ENCODE measurements at regions not wholly inside any gene's neighbourhood (a gene's known extent, or its start where the extent isn't known, plus 50 kb on each side); places are given as distances from the start of the nearest gene placed in this dataset.

- POLR2A ChIA-PET: no interaction called here
- CTCF ChIA-PET: interaction anchor here (1.0 to 2.0 kb wide), 3 partner anchors 13 to 49 kb away, joined by 3 to 5 read pairs (median 4); no protein-coding TSS in a partner anchor
- no peak for DNase-seq (ENCODE audit: low read depth, low spot score)
- no peak for TF ChIP-seq CTCF (IDR thresholded peaks at IDR 0.05; ENCODE audit: insufficient read depth, low read length, missing control alignments)
- H3K4me3 ChIP-seq (ENCODE audit: low read depth, low read length): no peak overlapping the region
Measured at GRCh38 chr14:22118899-22119477, 445.4 kb upstream of the OR4E1 start.

- no peak for TF ChIP-seq CTCF (IDR thresholded peaks at IDR 0.05; ENCODE audit: insufficient read depth, low read length, missing control alignments)
- POLR2A ChIA-PET: no interaction called here
- DNase-seq (ENCODE audit: low read depth, low spot score): no peak
- CTCF ChIA-PET: interaction anchor here (1.4 kb wide), 1 partner anchor 49 kb away, joined by 3 read pairs; no protein-coding TSS in a partner anchor
- no peak overlapping the region for H3K4me3 ChIP-seq (ENCODE audit: low read depth, low read length)
Measured at GRCh38 chr14:22113401-22113800, 439.8 kb upstream of the OR4E1 start.

- peak; percentile 19 for TF ChIP-seq CTCF (IDR thresholded peaks at IDR 0.05; ENCODE audit: insufficient read depth, low read length, missing control alignments)
- no peak overlapping the region for H3K4me3 ChIP-seq (ENCODE audit: low read depth, low read length)
- POLR2A ChIA-PET: no interaction called here
- no peak for DNase-seq (ENCODE audit: low read depth, low spot score)
- CTCF ChIA-PET: interaction anchor here (0.7 to 1.5 kb wide), 4 partner anchors 9 to 31 kb away, joined by 3 to 7 read pairs (median 4); no protein-coding TSS in a partner anchor
Measured at GRCh38 chr14:22112004-22112403, 438.4 kb upstream of the OR4E1 start.

GRCh38 chr14:22107753-22108152 is 434.1 kb upstream of the OR4E1 start:
- no peak overlapping the region for H3K4me3 ChIP-seq (ENCODE audit: low read depth, low read length)
- DNase-seq (ENCODE audit: low read depth, low spot score): no peak
- no peak for TF ChIP-seq CTCF (IDR thresholded peaks at IDR 0.05; ENCODE audit: insufficient read depth, low read length, missing control alignments)
- ChIA-PET CTCF (interaction anchor here (1.8 kb wide), 1 partner anchor 24 kb away, joined by 5 read pairs; no protein-coding TSS in a partner anchor), POLR2A (no interaction called here)

GRCh38 chr14:22106700-22107697 is 433.4 kb upstream of the OR4E1 start:
- ChIA-PET CTCF (interaction anchor here (1.8 kb wide), 1 partner anchor 23 kb away, joined by 5 read pairs; no protein-coding TSS in a partner anchor), POLR2A (no interaction called here)
- TF ChIP-seq CTCF (IDR thresholded peaks at IDR 0.05; ENCODE audit: insufficient read depth, low read length, missing control alignments): no peak
- no peak overlapping the region for H3K4me3 ChIP-seq (ENCODE audit: low read depth, low read length)
- DNase-seq (ENCODE audit: low read depth, low spot score): no peak

GRCh38 chr14:22105624-22106006 is 432.0 kb upstream of the OR4E1 start:
- H3K4me3 ChIP-seq (ENCODE audit: low read depth, low read length): no peak overlapping the region
- ChIA-PET POLR2A (no interaction called here), CTCF (no interaction called here)
- no peak for DNase-seq (ENCODE audit: low read depth, low spot score)
- no peak for TF ChIP-seq CTCF (IDR thresholded peaks at IDR 0.05; ENCODE audit: insufficient read depth, low read length, missing control alignments)
